Activated CD4-positive, alpha-beta memory T cell treated with anti-CD3 and anti-CD28 coated beads, Interleukin-2, amount 10 ng/mL, durations not matched to agents 7 days and 5 days (primary cell): ENCODE measurements at regions not wholly inside any gene's neighbourhood (a gene's known extent, or its start where the extent isn't known, plus 50 kb on each side); places are given as distances from the start of the nearest gene placed in this dataset.

Experiments used
- CTCF ChIA-PET: fragments of 350-600 bp; sonication (Branson Sonifier 250); formaldehyde crosslinking; loops from one replicate; lab custom pipeline; 2021; ENCODE audit warnings: antibody characterized with exemption, inconsistent platforms; lab: Charles Lee
- POLR2A ChIA-PET: fragments of 350-600 bp; sonication (Branson Sonifier 250); formaldehyde crosslinking; loops from one replicate; lab custom pipeline; 2021; ENCODE audit warnings: antibody characterized with exemption; lab: Charles Lee
- DNase-seq: peaks from one replicate; pipeline ENCODE4 v3.0.0-alpha.2; 2020
- H3K27ac Mint-ChIP-seq: one replicate; pipeline ENCODE4 v1.8.0; 2021; ENCODE audit warnings: mild to moderate bottlenecking, mixed read lengths
- H3K27me3 Mint-ChIP-seq: one replicate; pipeline ENCODE4 v1.8.0; 2021; ENCODE audit warnings: mixed read lengths
- H3K36me3 Mint-ChIP-seq: one replicate; pipeline ENCODE4 v1.8.0; 2021; ENCODE audit warnings: low read depth, mixed read lengths
- H3K4me1 Mint-ChIP-seq: one replicate; pipeline ENCODE4 v1.8.0; 2021; ENCODE audit warnings: mixed read lengths
- H3K4me3 Mint-ChIP-seq: one replicate; pipeline ENCODE4 v1.8.0; 2021; ENCODE audit warnings: mild to moderate bottlenecking, mixed read lengths
- H3K9me3 Mint-ChIP-seq: one replicate; pipeline ENCODE4 v1.8.0; 2021; ENCODE audit warnings: mixed read lengths

GRCh38 chr7:131100357-131101054, 227.2 kb upstream of the MKLN1 start:
- peak overlapping the region; percentile 26 for H3K27ac Mint-ChIP-seq
- POLR2A ChIA-PET = no interaction called here
- CTCF ChIA-PET = no interaction called here
- no peaks in the 10 kb centered on the region for H3K27me3 Mint-ChIP-seq
- no peak for DNase-seq
- H3K4me1 Mint-ChIP-seq = peaks cover 77% of the 10 kb centered on the region
- no peak overlapping the region for H3K4me3 Mint-ChIP-seq
- peaks cover 68% of the 10 kb centered on the region for H3K36me3 Mint-ChIP-seq
- no peaks in the 10 kb centered on the region for H3K9me3 Mint-ChIP-seq

GRCh38 chr7:131103997-131104396, 223.7 kb upstream of the MKLN1 start:
- Mint-ChIP-seq H3K36me3 (peaks cover 71% of the 10 kb centered on the region), H3K4me3 (peak overlapping the region; percentile 76), H3K4me1 (peaks cover 55% of the 10 kb centered on the region), H3K9me3 (no peaks in the 10 kb centered on the region), H3K27me3 (no peaks in the 10 kb centered on the region), H3K27ac (peak overlapping the region; percentile 69)
- DNase-seq = no peak
- POLR2A ChIA-PET = interaction anchor here (0.9 to 9.8 kb wide), 2 partner anchors 83 to 192 kb away, joined by 3 to 247 read pairs; no protein-coding TSS in a partner anchor
- CTCF ChIA-PET = interaction anchor here (1.5 kb wide), 1 partner anchor 85 kb away, joined by 3 read pairs; no protein-coding TSS in a partner anchor

- Mint-ChIP-seq H3K36me3 (peaks cover 71% of the 10 kb centered on the region), H3K4me1 (peaks cover 58% of the 10 kb centered on the region), H3K27ac (peak overlapping the region; percentile 69), H3K4me3 (peak overlapping the region; percentile 76), H3K27me3 (no peaks in the 10 kb centered on the region), H3K9me3 (no peaks in the 10 kb centered on the region)
- CTCF ChIA-PET = interaction anchor here (0.7 to 1.7 kb wide), 6 partner anchors 46 to 208 kb away, joined by 3 to 7 read pairs (median 3); no protein-coding TSS in a partner anchor
- POLR2A ChIA-PET = interaction anchor here (0.6 to 9.8 kb wide), 10 partner anchors 36 to 223 kb away, joined by 3 to 247 read pairs (median 3); partner anchors contain the start of gene MKLN1
- DNase-seq = peak; percentile 24
Observed at GRCh38 chr7:131104596-131105293, 222.9 kb upstream of the MKLN1 start.

GRCh38 chr7:131105294-131105798, 222.3 kb upstream of the MKLN1 start:
- peaks cover 67% of the 10 kb centered on the region for H3K36me3 Mint-ChIP-seq
- no peaks in the 10 kb centered on the region for H3K27me3 Mint-ChIP-seq
- peaks cover 56% of the 10 kb centered on the region for H3K4me1 Mint-ChIP-seq
- ChIA-PET POLR2A (interaction anchor here (0.6 to 9.8 kb wide), 13 partner anchors 36 to 222 kb away, joined by 3 to 247 read pairs (median 3); partner anchors contain the start of gene MKLN1), CTCF (interaction anchor here (0.7 to 1.7 kb wide), 7 partner anchors 47 to 406 kb away, joined by 3 to 7 read pairs (median 3); no protein-coding TSS in a partner anchor)
- H3K4me3 Mint-ChIP-seq = peak overlapping the region; percentile 76
- H3K9me3 Mint-ChIP-seq = no peaks in the 10 kb centered on the region
- peak overlapping the region; percentile 69 for H3K27ac Mint-ChIP-seq
- no peak for DNase-seq

- Mint-ChIP-seq H3K9me3 (no peaks in the 10 kb centered on the region), H3K27ac (peak overlapping the region; percentile 98), H3K27me3 (no peaks in the 10 kb centered on the region), H3K4me1 (peaks cover 57% of the 10 kb centered on the region), H3K36me3 (peaks cover 65% of the 10 kb centered on the region), H3K4me3 (peak overlapping the region; percentile 98)
- POLR2A ChIA-PET = interaction anchor here (0.9 to 9.8 kb wide), 17 partner anchors 9 to 319 kb away, joined by 3 to 247 read pairs (median 5); partner anchors contain the start of gene MKLN1
- DNase-seq = peak; percentile 78
- CTCF ChIA-PET = interaction anchor here (0.5 to 1.8 kb wide), 16 partner anchors 10 to 406 kb away, joined by 3 to 7 read pairs (median 4); no protein-coding TSS in a partner anchor
Observed at GRCh38 chr7:131105799-131106680, 221.6 kb upstream of the MKLN1 start.

- ChIA-PET CTCF (interaction anchor here (0.5 to 4.0 kb wide), 14 partner anchors 10 to 405 kb away, joined by 3 to 23 read pairs (median 4); no protein-coding TSS in a partner anchor), POLR2A (interaction anchor here (0.6 to 9.8 kb wide), 22 partner anchors 7 to 318 kb away, joined by 3 to 247 read pairs (median 4); partner anchors contain the start of gene MKLN1)
- DNase-seq = peak; percentile 56
- Mint-ChIP-seq H3K36me3 (peaks cover 66% of the 10 kb centered on the region), H3K27me3 (no peaks in the 10 kb centered on the region), H3K9me3 (no peaks in the 10 kb centered on the region), H3K4me1 (peaks cover 60% of the 10 kb centered on the region), H3K27ac (peak overlapping the region; percentile 98), H3K4me3 (peak overlapping the region; percentile 98)
Observed at GRCh38 chr7:131106681-131107336, 220.9 kb upstream of the MKLN1 start.

- POLR2A ChIA-PET = interaction anchor here (0.6 to 9.8 kb wide), 25 partner anchors 8 to 230 kb away, joined by 3 to 247 read pairs (median 4); partner anchors contain the start of gene MKLN1
- peak overlapping the region; percentile 98 for H3K27ac Mint-ChIP-seq
- H3K27me3 Mint-ChIP-seq = no peaks in the 10 kb centered on the region
- peaks cover 62% of the 10 kb centered on the region for H3K36me3 Mint-ChIP-seq
- peak overlapping the region; percentile 98 for H3K4me3 Mint-ChIP-seq
- peaks cover 60% of the 10 kb centered on the region for H3K4me1 Mint-ChIP-seq
- CTCF ChIA-PET = interaction anchor here (1.8 to 4.0 kb wide), 2 partner anchors 50 to 81 kb away, joined by 6 to 23 read pairs; no protein-coding TSS in a partner anchor
- peak; percentile 83 for DNase-seq
- H3K9me3 Mint-ChIP-seq = no peaks in the 10 kb centered on the region
Observed at GRCh38 chr7:131107337-131108211, 220.1 kb upstream of the MKLN1 start.

GRCh38 chr7:131108212-131108940, 219.3 kb upstream of the MKLN1 start:
- Mint-ChIP-seq H3K27ac (peak overlapping the region; percentile 98), H3K36me3 (peaks cover 66% of the 10 kb centered on the region), H3K27me3 (no peaks in the 10 kb centered on the region), H3K4me1 (peaks cover 61% of the 10 kb centered on the region), H3K9me3 (no peaks in the 10 kb centered on the region), H3K4me3 (peak overlapping the region; percentile 98)
- peak; percentile 58 for DNase-seq
- ChIA-PET CTCF (interaction anchor here (1.3 to 4.0 kb wide), 3 partner anchors 36 to 219 kb away, joined by 3 to 23 read pairs (median 11); partner anchors contain the start of gene MKLN1), POLR2A (interaction anchor here (0.7 to 9.8 kb wide), 27 partner anchors 9 to 393 kb away, joined by 3 to 247 read pairs (median 5); partner anchors contain the start of gene MKLN1)

GRCh38 chr7:131109011-131109758, 218.5 kb upstream of the MKLN1 start:
- ChIA-PET POLR2A (interaction anchor here (0.8 to 9.8 kb wide), 44 partner anchors 10 to 392 kb away, joined by 3 to 247 read pairs (median 4); partner anchors contain the start of gene MKLN1), CTCF (interaction anchor here (0.9 to 4.0 kb wide), 7 partner anchors 37 to 384 kb away, joined by 3 to 23 read pairs (median 5); partner anchors contain the start of gene MKLN1)
- peak overlapping the region; percentile 98 for H3K27ac Mint-ChIP-seq
- no peaks in the 10 kb centered on the region for H3K27me3 Mint-ChIP-seq
- peaks cover 54% of the 10 kb centered on the region for H3K4me1 Mint-ChIP-seq
- H3K36me3 Mint-ChIP-seq = peaks cover 60% of the 10 kb centered on the region
- no peaks in the 10 kb centered on the region for H3K9me3 Mint-ChIP-seq
- peak overlapping the region; percentile 98 for H3K4me3 Mint-ChIP-seq
- no peak for DNase-seq
